Ovary (tissue), 7 donors: ENCODE measurements at regions not wholly inside any gene's neighbourhood (a gene's known extent, or its start where the extent isn't known, plus 50 kb on each side); places are given as distances from the start of the nearest gene placed in this dataset.

ENCODE experiments used
- DNase-seq, 5 donors: peaks; one replicate each; pipeline ENCODE4 v3.0.0-alpha.2; 2019 to 2020
- H3K27ac ChIP-seq, 2 donors: fragments of 200-600 bp; one replicate each; pipeline versions ENCODE4 v1.5.1 to v1.8.0; 2019 to 2022
- H3K27me3 ChIP-seq: fragments of 200-600 bp; one replicate; pipeline ENCODE4 v1.8.0; 2022
- H3K36me3 ChIP-seq: fragments of 200-600 bp; sonication (generic); one replicate; pipeline ENCODE4 v1.5.1; 2019
- H3K4me1 ChIP-seq: one replicate; pipeline ENCODE4 v1.8.1; 2013; ENCODE audit warnings: mild to moderate bottlenecking, moderate library complexity; ENCODE audit not compliant: insufficient read depth
- H3K4me3 ChIP-seq: fragments of 200-600 bp; sonication (generic); one replicate; pipeline ENCODE4 v1.5.1; 2017
- H3K9me3 ChIP-seq, 2 donors: fragments of 200-600 bp in 1 of 2; sonication (generic) in 1 of 2; one replicate each; pipeline versions ENCODE4 v1.5.1 to v1.8.1; 2013 to 2019; ENCODE audit warnings: mild to moderate bottlenecking in 1 of 2, moderate library complexity in 1 of 2
- EP300 ChIP-seq: sonication (generic); formaldehyde crosslinking; IDR thresholded peaks from one replicate; pipeline ENCODE4 v1.6.1; 2017; ENCODE audit warnings: antibody characterized with exemption
- POLR2A ChIP-seq: fragments of 450-650 bp; IDR thresholded peaks from one replicate; pipeline ENCODE4 v1.6.1; 2017; ENCODE audit warnings: antibody characterized with exemption, mild to moderate bottlenecking, moderate library complexity
- WGBS, 3 donors: extraction: QIAGEN DNeasy Blood & Tissue Kit in 1 of 3; methylation state at CpG; one replicate each; pipeline versions ENCODE4 v1.1.5 to v1.1.7; 2013 to 2017; 5-methylcytosine and 5-hydroxymethylcytosine counted together
- intact Hi-C, 4 donors: fragments of 100-400 bp; cut with DNase I; formaldehyde crosslinking; loops; one replicate each; pipeline versions ENCODE4 v1.11.0 to v1.15.1; 2022 to 2023
- TF ChIP-seq, protein P1 (sequence below), 3 donors: fragments of 450-650 bp in 2 of 3; fragments of 200-600 bp in 1 of 3; IDR thresholded peaks; one replicate each; pipeline versions ENCODE4 v1.5.1 to v1.8.0; 2016 to 2022; ENCODE audit warnings: antibody characterized with exemption in 3 of 3, mild to moderate bottlenecking in 1 of 3
- donor health status: DM: no; HTN: no; CAD: no; lungs with moderate emphysema.
- donor health status: DM: no; HTN: no; CAD: no.
- donor health status: Bipolar disorder and iron deficiency.
- donor health status: DM: no; HTN: no; CAD: no.
- donor health status: DM: yes; HTN: yes; CAD: no.

DNA sequence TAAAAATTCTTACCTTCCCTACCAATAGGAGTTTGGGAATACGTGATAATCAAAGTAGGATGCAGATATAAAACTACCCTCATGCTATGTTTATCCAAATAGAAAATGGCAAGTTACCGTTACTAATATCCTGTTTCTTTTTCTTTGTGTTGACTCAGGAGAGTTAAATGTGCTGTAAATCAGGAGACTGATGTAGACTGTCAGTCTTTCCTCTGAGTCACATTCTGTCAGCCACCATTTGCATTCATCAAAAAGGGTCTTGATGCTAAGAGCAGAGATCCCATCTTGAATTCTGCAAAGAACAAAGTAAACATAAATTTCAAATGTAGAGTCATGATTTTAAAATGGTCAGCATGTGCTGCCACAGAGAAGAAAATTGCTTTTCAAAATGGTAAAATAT, 712.8 kb downstream of the SOCS6 start:
- no peaks in the 10 kb centered on the region for H3K9me3 ChIP-seq
- no peaks in the 10 kb centered on the region for H3K4me1 ChIP-seq
- no peak overlapping the region for H3K4me3 ChIP-seq
- WGBS, 3 donors, result 57 to 81% (median 66%) methylated on average over 2 of the region's 2 CpGs
- no peaks in the 10 kb centered on the region for H3K36me3 ChIP-seq
- no peak for TF ChIP-seq POLR2A
- no peak for TF ChIP-seq EP300
- TF ChIP-seq, protein P1, sequence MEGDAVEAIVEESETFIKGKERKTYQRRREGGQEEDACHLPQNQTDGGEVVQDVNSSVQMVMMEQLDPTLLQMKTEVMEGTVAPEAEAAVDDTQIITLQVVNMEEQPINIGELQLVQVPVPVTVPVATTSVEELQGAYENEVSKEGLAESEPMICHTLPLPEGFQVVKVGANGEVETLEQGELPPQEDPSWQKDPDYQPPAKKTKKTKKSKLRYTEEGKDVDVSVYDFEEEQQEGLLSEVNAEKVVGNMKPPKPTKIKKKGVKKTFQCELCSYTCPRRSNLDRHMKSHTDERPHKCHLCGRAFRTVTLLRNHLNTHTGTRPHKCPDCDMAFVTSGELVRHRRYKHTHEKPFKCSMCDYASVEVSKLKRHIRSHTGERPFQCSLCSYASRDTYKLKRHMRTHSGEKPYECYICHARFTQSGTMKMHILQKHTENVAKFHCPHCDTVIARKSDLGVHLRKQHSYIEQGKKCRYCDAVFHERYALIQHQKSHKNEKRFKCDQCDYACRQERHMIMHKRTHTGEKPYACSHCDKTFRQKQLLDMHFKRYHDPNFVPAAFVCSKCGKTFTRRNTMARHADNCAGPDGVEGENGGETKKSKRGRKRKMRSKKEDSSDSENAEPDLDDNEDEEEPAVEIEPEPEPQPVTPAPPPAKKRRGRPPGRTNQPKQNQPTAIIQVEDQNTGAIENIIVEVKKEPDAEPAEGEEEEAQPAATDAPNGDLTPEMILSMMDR (IDR thresholded peaks at IDR 0.05), result no peak
- intact Hi-C loops, result no loop called here
- DNase-seq, result no peak
- no peak overlapping the region for H3K27ac ChIP-seq
- H3K27me3 ChIP-seq, result no peaks in the 10 kb centered on the region

DNA sequence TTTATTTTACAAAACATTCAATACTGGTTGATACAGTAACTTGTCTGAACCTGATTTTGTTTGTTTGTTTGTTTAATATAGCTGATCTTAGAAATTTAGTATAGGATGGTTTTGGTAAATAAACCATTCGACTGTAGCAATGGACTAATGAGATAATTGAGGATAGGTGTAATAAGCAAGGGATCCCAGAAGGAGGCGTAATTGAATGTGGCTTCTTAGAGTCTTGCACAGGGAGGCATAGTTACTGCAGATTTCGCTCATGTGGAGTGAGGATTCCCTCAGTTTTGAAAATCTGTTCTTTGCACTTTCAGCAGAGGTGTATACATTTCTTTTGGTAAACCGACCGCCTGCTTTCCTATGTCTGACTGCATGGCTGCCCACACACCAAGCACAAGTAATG, 709.6 kb downstream of the SOCS6 start:
- H3K4me3 ChIP-seq, result no peak overlapping the region

DNA sequence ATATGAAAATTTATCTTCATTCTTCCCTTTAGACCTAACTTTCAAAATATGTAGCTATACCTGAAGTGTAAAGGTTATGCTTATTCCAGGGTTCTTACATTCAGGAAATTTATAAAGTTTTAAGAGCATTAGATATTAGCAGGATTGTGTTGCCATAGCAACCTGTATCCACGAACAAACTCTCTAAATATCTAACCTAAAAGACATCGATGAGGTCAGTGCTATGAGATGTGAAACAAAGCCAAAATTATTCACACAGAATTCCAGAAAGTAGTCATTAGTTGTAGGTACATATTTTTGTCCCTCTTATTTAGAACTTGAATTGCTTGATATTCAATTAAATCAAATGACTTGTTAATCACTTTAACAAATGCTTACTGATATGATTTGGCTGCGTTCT, 705.3 kb downstream of the SOCS6 start:
- no peak overlapping the region for H3K27ac ChIP-seq
- no peaks in the 10 kb centered on the region for H3K4me1 ChIP-seq
- no peaks in the 10 kb centered on the region for H3K36me3 ChIP-seq
- TF ChIP-seq EP300 (no peak), POLR2A (no peak)
- TF ChIP-seq, protein P1 (IDR thresholded peaks at IDR 0.05), result no peak
- H3K27me3 ChIP-seq, result no peaks in the 10 kb centered on the region
- DNase-seq, result no peak
- 68 to 73% (median 71%) methylated on average over 3 of the region's 3 CpGs for WGBS, 3 donors
- intact Hi-C loops, result no loop called here
- H3K9me3 ChIP-seq, result no peaks in the 10 kb centered on the region
- H3K4me3 ChIP-seq, result no peak overlapping the region

More for the DNA sequence above, 709.6 kb downstream of the SOCS6 start:
- DNase-seq, result no peak
- no peaks in the 10 kb centered on the region for H3K36me3 ChIP-seq
- no peaks in the 10 kb centered on the region for H3K9me3 ChIP-seq
- no peak overlapping the region for H3K27ac ChIP-seq
- no peaks in the 10 kb centered on the region for H3K27me3 ChIP-seq
- intact Hi-C loops, result no loop called here
- WGBS, 3 donors, result 68 to 76% (median 70%) methylated on average over 5 of the region's 5 CpGs
- H3K4me1 ChIP-seq, result no peaks in the 10 kb centered on the region
- TF ChIP-seq, protein P1 (IDR thresholded peaks at IDR 0.05), result no peak
- TF ChIP-seq POLR2A, result no peak
- TF ChIP-seq EP300, result no peak

DNA sequence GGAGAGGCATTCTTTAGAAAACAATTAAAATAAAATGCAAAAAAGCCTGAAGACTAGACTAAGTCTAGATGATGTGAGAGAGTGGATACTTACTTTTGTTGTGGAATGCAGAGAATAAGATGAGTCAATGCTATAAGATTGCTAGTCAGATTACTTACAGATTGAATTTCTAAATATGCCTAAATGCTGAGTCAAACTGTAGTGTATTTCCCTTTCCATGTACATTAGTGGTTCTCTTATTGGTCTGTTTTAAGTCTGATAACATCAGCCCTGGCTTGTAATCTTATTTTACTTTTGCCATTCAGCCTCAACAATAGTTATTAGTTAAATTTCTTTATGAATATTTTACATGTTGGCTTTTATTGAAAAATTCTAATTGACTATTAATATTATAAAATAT, 702.7 kb downstream of the SOCS6 start:
- no peaks in the 10 kb centered on the region for H3K36me3 ChIP-seq
- H3K27ac ChIP-seq, result no peak overlapping the region
- intact Hi-C loops, result no loop called here
- no peaks in the 10 kb centered on the region for H3K27me3 ChIP-seq
- DNase-seq, result no peak
- no peaks in the 10 kb centered on the region for H3K9me3 ChIP-seq
- no peaks in the 10 kb centered on the region for H3K4me1 ChIP-seq
- TF ChIP-seq EP300 (no peak), POLR2A (no peak)
- TF ChIP-seq, protein P1 (IDR thresholded peaks at IDR 0.05), result no peak
- no peak overlapping the region for H3K4me3 ChIP-seq

DNA sequence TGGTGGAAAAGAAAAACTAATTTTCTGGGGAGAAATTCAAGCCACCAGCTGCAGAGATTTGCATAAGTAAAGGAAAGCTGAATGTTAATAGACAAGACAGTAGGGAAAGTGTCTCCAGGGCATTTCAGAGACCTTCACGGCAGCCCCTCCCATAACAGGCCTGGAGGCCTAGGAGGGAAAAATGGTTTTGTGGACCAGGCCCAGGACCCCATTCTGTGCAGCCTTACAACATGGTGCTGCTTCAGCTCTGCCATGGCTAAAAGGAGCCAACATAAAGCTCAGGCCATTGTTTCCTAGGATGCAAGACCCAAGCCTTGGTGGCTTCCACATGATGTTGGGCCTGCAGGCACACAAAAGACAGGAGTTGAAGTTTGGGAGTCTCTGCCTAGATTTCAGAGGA, 697.1 kb downstream of the SOCS6 start:
- TF ChIP-seq EP300, result no peak

More for the DNA sequence above, 697.1 kb downstream of the SOCS6 start:
- no peaks in the 10 kb centered on the region for H3K36me3 ChIP-seq
- no peak for DNase-seq
- H3K27me3 ChIP-seq, result no peaks in the 10 kb centered on the region
- H3K4me3 ChIP-seq, result no peak overlapping the region
- no peaks in the 10 kb centered on the region for H3K4me1 ChIP-seq
- H3K9me3 ChIP-seq, result no peaks in the 10 kb centered on the region
- intact Hi-C loops, result no loop called here
- H3K27ac ChIP-seq, result no peak overlapping the region
- WGBS, 3 donors, result 77 to 88% (median 80%) methylated on average over 1 of the region's 1 CpG
